ENCODE measurements at regions not wholly inside any gene's neighbourhood (a gene's known extent, or its start where the extent isn't known, plus 50 kb on each side); places are given as distances from the start of the nearest gene placed in this dataset.

DNA sequence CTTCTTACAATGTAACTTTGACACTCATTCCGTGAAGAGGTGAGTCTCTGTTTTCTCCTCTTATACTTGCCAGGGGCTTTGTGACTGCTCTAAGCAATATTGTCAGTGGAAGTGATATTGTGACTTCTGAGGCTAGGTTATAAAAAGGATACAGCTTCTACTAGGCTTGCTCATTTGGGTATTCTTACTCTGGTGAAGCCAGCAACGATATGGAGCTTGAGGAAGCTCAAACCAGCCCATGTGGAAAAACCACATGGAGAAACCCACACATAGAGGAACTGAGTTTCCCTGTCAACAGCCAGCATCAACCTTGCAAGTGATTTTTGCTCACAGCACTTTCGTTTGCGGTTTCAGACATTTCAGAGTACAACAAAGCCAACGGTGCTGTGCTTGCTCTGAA, 149.6 kb upstream of the SEMA3E start:
- DNase-seq: peak; percentile 70
- no peak for TF ChIP-seq EZH2 (optimal IDR thresholded peaks at IDR 0.05; ENCODE audit: low read depth, low read length)
- no peak for TF ChIP-seq EZH2phosphoT487 (IDR thresholded peaks at IDR 0.05; ENCODE audit: low read length)
- Histone ChIP-seq H3K36me3 (replicated peaks; ENCODE audit: insufficient read depth, low read length) (no peaks in the 10 kb centered on the region), H3F3A (ENCODE audit: insufficient read depth, low read length) (no peaks in the 10 kb centered on the region), H3K4me2 (ENCODE audit: low read depth, low read length) (no peak overlapping the region), H3K9me2 (replicated peaks; ENCODE audit: insufficient read depth, low read length) (no peaks in the 10 kb centered on the region), H2AFZ (ENCODE audit: low read length) (no peak overlapping the region), H3K4me1 (ENCODE audit: low read length) (peaks cover 5% of the 10 kb centered on the region; the same call in 1 of the 2 replicates), H3K79me2 (ENCODE audit: low read length) (no peaks in the 10 kb centered on the region), H4K20me1 (ENCODE audit: insufficient read depth, low read length) (no peaks in the 10 kb centered on the region), H3K27ac (ENCODE audit: low read length) (no peak overlapping the region), H3K9me3 (replicated peaks; ENCODE audit: insufficient read depth, low read length) (no peaks in the 10 kb centered on the region), H3K9ac (ENCODE audit: low read length) (no peak overlapping the region), H3K4me3 (ENCODE audit: low read length) (no peak overlapping the region), H3K27me3 (replicated peaks; ENCODE audit: insufficient read depth, low read length) (no peaks in the 10 kb centered on the region)

DNA sequence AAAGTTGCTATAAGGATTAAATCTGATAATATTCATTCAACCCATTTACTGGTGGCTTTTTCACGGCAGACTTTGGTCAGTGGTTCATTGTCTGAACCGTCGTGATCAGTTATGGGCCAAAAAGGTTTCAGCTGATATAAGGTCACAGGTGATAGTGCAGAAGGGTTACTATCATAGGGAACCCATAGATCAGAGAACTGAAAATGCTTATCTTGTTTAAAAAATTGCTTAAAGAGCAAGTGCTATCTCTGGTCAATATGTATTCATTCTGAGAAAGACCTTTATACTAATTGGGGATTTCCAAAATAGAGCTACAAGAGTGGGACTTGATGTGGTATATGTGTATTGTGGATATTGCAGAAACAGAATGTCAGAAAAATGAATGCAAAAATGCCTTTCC, 147.8 kb upstream of the SEMA3E start:
- no peaks in the 10 kb centered on the region for H3K9me2 ChIP-seq (replicated peaks; ENCODE audit: insufficient read depth, low read length)
- H3K4me3 ChIP-seq (ENCODE audit: low read length): no peak overlapping the region
- no peaks in the 10 kb centered on the region for H4K20me1 ChIP-seq (ENCODE audit: insufficient read depth, low read length)

DNA sequence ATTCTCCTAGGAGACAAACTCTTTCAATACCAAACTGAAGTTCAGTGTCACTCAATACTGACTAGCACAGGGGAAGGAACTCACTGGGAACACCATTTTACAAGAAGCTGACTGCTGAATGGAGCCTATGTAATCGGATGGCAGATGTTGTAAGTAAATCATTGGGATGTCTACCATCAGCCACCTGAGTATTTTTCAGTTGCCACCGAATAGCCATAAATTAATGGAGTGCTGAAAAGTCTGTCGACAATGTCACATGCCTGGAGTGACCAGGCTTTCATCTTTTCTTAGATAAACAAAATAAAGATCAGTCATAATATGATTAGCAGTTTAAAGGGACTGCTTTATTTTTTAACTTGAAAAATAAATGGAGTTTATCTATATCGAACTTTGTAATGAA, 145.9 kb upstream of the SEMA3E start:
- no peak for DNase-seq
- H3K9ac ChIP-seq (ENCODE audit: low read length): no peak overlapping the region
- no peak overlapping the region for H3K4me3 ChIP-seq (ENCODE audit: low read length)
- no peaks in the 10 kb centered on the region for H3K79me2 ChIP-seq (ENCODE audit: low read length)
- no peaks in the 10 kb centered on the region for H3K9me2 ChIP-seq (replicated peaks; ENCODE audit: insufficient read depth, low read length)
- no peak overlapping the region for H3K27ac ChIP-seq (ENCODE audit: low read length)
- TF ChIP-seq, protein P1, sequence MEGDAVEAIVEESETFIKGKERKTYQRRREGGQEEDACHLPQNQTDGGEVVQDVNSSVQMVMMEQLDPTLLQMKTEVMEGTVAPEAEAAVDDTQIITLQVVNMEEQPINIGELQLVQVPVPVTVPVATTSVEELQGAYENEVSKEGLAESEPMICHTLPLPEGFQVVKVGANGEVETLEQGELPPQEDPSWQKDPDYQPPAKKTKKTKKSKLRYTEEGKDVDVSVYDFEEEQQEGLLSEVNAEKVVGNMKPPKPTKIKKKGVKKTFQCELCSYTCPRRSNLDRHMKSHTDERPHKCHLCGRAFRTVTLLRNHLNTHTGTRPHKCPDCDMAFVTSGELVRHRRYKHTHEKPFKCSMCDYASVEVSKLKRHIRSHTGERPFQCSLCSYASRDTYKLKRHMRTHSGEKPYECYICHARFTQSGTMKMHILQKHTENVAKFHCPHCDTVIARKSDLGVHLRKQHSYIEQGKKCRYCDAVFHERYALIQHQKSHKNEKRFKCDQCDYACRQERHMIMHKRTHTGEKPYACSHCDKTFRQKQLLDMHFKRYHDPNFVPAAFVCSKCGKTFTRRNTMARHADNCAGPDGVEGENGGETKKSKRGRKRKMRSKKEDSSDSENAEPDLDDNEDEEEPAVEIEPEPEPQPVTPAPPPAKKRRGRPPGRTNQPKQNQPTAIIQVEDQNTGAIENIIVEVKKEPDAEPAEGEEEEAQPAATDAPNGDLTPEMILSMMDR (IDR thresholded peaks at IDR 0.05; ENCODE audit: low read length): no peak
- TF ChIP-seq EZH2 (optimal IDR thresholded peaks at IDR 0.05; ENCODE audit: low read depth, low read length) (no peak), EZH2phosphoT487 (IDR thresholded peaks at IDR 0.05; ENCODE audit: low read length) (no peak)
- no peaks in the 10 kb centered on the region for H3K27me3 ChIP-seq (replicated peaks; ENCODE audit: insufficient read depth, low read length)
- no peaks in the 10 kb centered on the region for H3F3A ChIP-seq (ENCODE audit: insufficient read depth, low read length)
- peaks cover 5% of the 10 kb centered on the region; the same call in 1 of the 2 replicates for H3K4me1 ChIP-seq (ENCODE audit: low read length)
- H3K36me3 ChIP-seq (replicated peaks; ENCODE audit: insufficient read depth, low read length): no peaks in the 10 kb centered on the region
- no peaks in the 10 kb centered on the region for H3K9me3 ChIP-seq (replicated peaks; ENCODE audit: insufficient read depth, low read length)
- no peak overlapping the region for H3K4me2 ChIP-seq (ENCODE audit: low read depth, low read length)
- H4K20me1 ChIP-seq (ENCODE audit: insufficient read depth, low read length): no peaks in the 10 kb centered on the region
- H2AFZ ChIP-seq (ENCODE audit: low read length): no peak overlapping the region

More for the DNA sequence above, 147.8 kb upstream of the SEMA3E start:
- peaks cover 5% of the 10 kb centered on the region; the same call in 1 of the 2 replicates for H3K4me1 ChIP-seq (ENCODE audit: low read length)
- DNase-seq: no peak
- no peak overlapping the region for H2AFZ ChIP-seq (ENCODE audit: low read length)
- no peak for TF ChIP-seq EZH2 (optimal IDR thresholded peaks at IDR 0.05; ENCODE audit: low read depth, low read length)
- TF ChIP-seq, protein P1 (IDR thresholded peaks at IDR 0.05; ENCODE audit: low read length): no peak
- no peak overlapping the region for H3K4me2 ChIP-seq (ENCODE audit: low read depth, low read length)
- H3K79me2 ChIP-seq (ENCODE audit: low read length): no peaks in the 10 kb centered on the region
- no peaks in the 10 kb centered on the region for H3K36me3 ChIP-seq (replicated peaks; ENCODE audit: insufficient read depth, low read length)
- H3F3A ChIP-seq (ENCODE audit: insufficient read depth, low read length): no peaks in the 10 kb centered on the region
- H3K9me3 ChIP-seq (replicated peaks; ENCODE audit: insufficient read depth, low read length): no peaks in the 10 kb centered on the region
- H3K27ac ChIP-seq (ENCODE audit: low read length): no peak overlapping the region
- no peaks in the 10 kb centered on the region for H3K27me3 ChIP-seq (replicated peaks; ENCODE audit: insufficient read depth, low read length)
- no peak overlapping the region for H3K9ac ChIP-seq (ENCODE audit: low read length)

DNA sequence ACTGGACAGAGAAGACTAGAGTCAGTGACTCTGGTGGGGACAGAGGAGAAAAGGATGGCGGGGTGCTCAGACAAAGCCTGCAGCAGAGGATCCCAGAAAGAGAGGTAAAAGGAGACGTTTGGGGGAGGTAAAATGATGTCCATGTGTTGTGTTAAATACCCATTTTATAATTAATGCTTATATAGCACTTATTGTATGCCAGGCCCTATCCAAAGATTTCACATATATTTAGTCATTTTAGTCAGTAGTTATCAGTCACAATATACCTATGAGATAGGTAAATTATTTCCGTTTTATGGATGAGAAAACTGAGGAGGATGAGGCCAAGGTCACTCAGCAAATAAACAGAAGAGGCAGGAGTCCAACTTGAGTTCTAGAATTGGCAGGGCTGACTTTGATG, 144.6 kb upstream of the SEMA3E start:
- TF ChIP-seq, protein P1 (IDR thresholded peaks at IDR 0.05; ENCODE audit: low read length): no peak
- TF ChIP-seq EZH2phosphoT487 (IDR thresholded peaks at IDR 0.05; ENCODE audit: low read length): no peak
- no peak for TF ChIP-seq EZH2 (optimal IDR thresholded peaks at IDR 0.05; ENCODE audit: low read depth, low read length)
- Histone ChIP-seq H3K9me3 (replicated peaks; ENCODE audit: insufficient read depth, low read length) (no peaks in the 10 kb centered on the region), H3F3A (ENCODE audit: insufficient read depth, low read length) (no peaks in the 10 kb centered on the region), H3K36me3 (replicated peaks; ENCODE audit: insufficient read depth, low read length) (no peaks in the 10 kb centered on the region), H3K9me2 (replicated peaks; ENCODE audit: insufficient read depth, low read length) (no peaks in the 10 kb centered on the region), H2AFZ (ENCODE audit: low read length) (no peak overlapping the region), H3K9ac (ENCODE audit: low read length) (no peak overlapping the region), H3K4me3 (ENCODE audit: low read length) (no peak overlapping the region), H3K79me2 (ENCODE audit: low read length) (no peaks in the 10 kb centered on the region), H4K20me1 (ENCODE audit: insufficient read depth, low read length) (no peaks in the 10 kb centered on the region), H3K4me1 (ENCODE audit: low read length) (peaks cover 3% of the 10 kb centered on the region; the same call in 1 of the 2 replicates), H3K27ac (ENCODE audit: low read length) (no peak overlapping the region), H3K4me2 (ENCODE audit: low read depth, low read length) (peak overlapping the region; percentile 26; the same call in 1 of the 2 replicates), H3K27me3 (replicated peaks; ENCODE audit: insufficient read depth, low read length) (no peaks in the 10 kb centered on the region)
- DNase-seq: no peak

All from MM.1S (cell line).